GM12891 (cell line): ENCODE measurements at regions not wholly inside any gene's neighbourhood (a gene's known extent, or its start where the extent isn't known, plus 50 kb on each side); places are given as distances from the start of the nearest gene placed in this dataset.

Experiments
- POLR2AphosphoS5 ChIP-seq: IDR thresholded peaks from 2 replicates; pipeline ENCODE4 v1.6.1; 2011; ENCODE audit warnings: low read depth, low read length, control low read depth
- SPI1 ChIP-seq: IDR thresholded peaks from 2 replicates; pipeline ENCODE4 v1.6.1; 2011; ENCODE audit warnings: low read depth, low read length, control low read depth

- TF ChIP-seq SPI1 (no peak), POLR2AphosphoS5 (no peak)
These were observed 220.6 kb upstream of the SGO1 start for GRCh38 chr3:20406611-20407011.
